GM21717 (cell line): ENCODE measurements at regions not wholly inside any gene's neighbourhood (a gene's known extent, or its start where the extent isn't known, plus 50 kb on each side); places are given as distances from the start of the nearest gene placed in this dataset.
"Not testable (repeated sequence)": the region's sequence is repeated elsewhere in the genome, so short reads cannot be mapped to it uniquely, and the experiment has no call there.

ENCODE experiments used
- ATAC-seq: cut with Tn5 transposase; IDR thresholded peaks from one replicate; pipeline ENCODE4 v1.9.1; 2021; ENCODE audit warnings: mild to moderate bottlenecking, moderate library complexity; ENCODE audit not compliant: unreplicated experiment

GRCh38 chr20:22941550-22941949 lies 93.6 kb upstream of the SSTR4 start:
- ATAC-seq: no peak

GRCh38 chr20:22942742-22943141 lies 92.4 kb upstream of the SSTR4 start:
- ATAC-seq: no peak

- no peak for ATAC-seq
These were observed 91.0 kb upstream of the SSTR4 start for GRCh38 chr20:22944062-22944461.

GRCh38 chr20:22944936-22945335 lies 90.2 kb upstream of the SSTR4 start:
- ATAC-seq: no peak

GRCh38 chr20:22946596-22946995 lies 88.5 kb upstream of the SSTR4 start:
- ATAC-seq: no peak

- ATAC-seq: no peak
These were observed 85.6 kb upstream of the SSTR4 start for GRCh38 chr20:22949331-22950109.

GRCh38 chr20:22951966-22952365 lies 83.1 kb upstream of the SSTR4 start:
- no peak for ATAC-seq

GRCh38 chr20:22954661-22955060 lies 80.5 kb upstream of the SSTR4 start:
- ATAC-seq: no peak

- ATAC-seq: no peak
These were observed 76.7 kb upstream of the SSTR4 start for GRCh38 chr20:22958390-22958789.

GRCh38 chr20:22962567-22963439 lies 72.3 kb upstream of the SSTR4 start:
- no peak for ATAC-seq

GRCh38 chr20:22963581-22963980 lies 71.5 kb upstream of the SSTR4 start:
- no peak for ATAC-seq

- ATAC-seq: no peak
These were observed 68.2 kb upstream of the SSTR4 start for GRCh38 chr20:22966787-22967464.

- not testable (repeated sequence) for ATAC-seq
These were observed 67.4 kb upstream of the SSTR4 start for GRCh38 chr20:22967706-22968105.

GRCh38 chr20:22969031-22969430 lies 66.1 kb upstream of the SSTR4 start:
- not testable (repeated sequence) for ATAC-seq

- not testable (repeated sequence) for ATAC-seq
These were observed 64.0 kb upstream of the SSTR4 start for GRCh38 chr20:22971077-22971476.

GRCh38 chr20:22974354-22974753 lies 60.8 kb upstream of the SSTR4 start:
- no peak for ATAC-seq

- no peak for ATAC-seq
These were observed 57.9 kb upstream of the SSTR4 start for GRCh38 chr20:22977047-22977785.

- ATAC-seq: no peak
These were observed 51.1 kb upstream of the SSTR4 start for GRCh38 chr20:22984008-22984407.

GRCh38 chr20:22984606-22985005 lies 50.5 kb upstream of the SSTR4 start:
- no peak for ATAC-seq

- no peak for ATAC-seq
These were observed 49.8 kb upstream of the SSTR4 start for GRCh38 chr20:22985239-22985778.
